LHCN-M2 (cell line): ENCODE measurements at regions not wholly inside any gene's neighbourhood (a gene's known extent, or its start where the extent isn't known, plus 50 kb on each side); places are given as distances from the start of the nearest gene placed in this dataset.
A peak's percentile ranks its signal among the peaks of the same experiment; 100 is the strongest.

Experiments used
- DNase-seq: peaks from one replicate; pipeline ENCODE4 v3.0.0-alpha.2; 2012; ENCODE audit warnings: low read depth

- DNase-seq, result no peak
These were observed 131.2 kb downstream of the SNAPC1 start for GRCh38 chr14:61893371-61893940.

GRCh38 chr14:61894452-61895077, 132.3 kb downstream of the SNAPC1 start:
- DNase-seq, result peak; percentile 63

DNA sequence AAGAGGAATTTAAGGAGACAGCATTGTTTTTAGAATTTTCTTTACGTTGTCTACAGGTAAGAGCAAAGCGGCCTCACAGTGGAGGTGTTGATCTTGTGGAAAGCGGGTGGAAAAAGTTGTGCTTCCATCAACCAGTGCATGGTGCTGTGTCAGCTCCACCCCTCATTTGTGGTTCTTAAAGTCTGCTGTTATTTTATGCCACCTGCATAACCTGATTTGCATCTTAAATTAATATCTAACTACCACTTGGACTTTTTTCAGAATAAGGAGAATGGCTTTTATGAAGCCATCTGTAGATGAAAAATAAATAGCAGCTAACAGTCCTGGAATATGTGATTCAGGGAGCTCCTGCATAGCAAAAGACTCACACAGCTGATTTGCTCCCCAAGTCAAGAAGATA, 135.1 kb downstream of the SNAPC1 start:
- DNase-seq, result no peak

DNA sequence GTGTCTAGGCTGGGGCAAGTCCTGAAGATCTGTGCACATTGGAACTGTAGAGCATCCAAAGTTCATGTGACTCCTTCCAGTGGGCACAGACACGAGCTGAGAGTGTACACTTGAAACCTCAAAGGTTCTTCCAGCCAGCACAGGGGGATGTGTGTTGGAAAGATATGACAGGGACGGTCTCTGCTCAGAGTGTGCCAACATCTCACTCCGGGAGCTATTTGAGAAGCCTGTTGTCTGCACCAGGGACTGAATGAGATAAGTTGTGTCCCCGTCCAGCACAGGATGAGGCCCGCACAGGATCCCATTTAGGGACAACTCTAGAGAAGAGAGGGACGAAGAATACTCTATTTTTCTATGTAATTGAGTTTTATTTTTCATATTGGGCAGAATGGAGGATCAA, 136.3 kb downstream of the SNAPC1 start:
- no peak for DNase-seq

- no peak for DNase-seq
These were observed 137.3 kb downstream of the SNAPC1 start for GRCh38 chr14:61899497-61899896.

- DNase-seq, result no peak
These were observed 142.7 kb downstream of the SNAPC1 start for GRCh38 chr14:61904946-61905345.

GRCh38 chr14:61911574-61911973, 149.4 kb downstream of the SNAPC1 start:
- no peak for DNase-seq

DNA sequence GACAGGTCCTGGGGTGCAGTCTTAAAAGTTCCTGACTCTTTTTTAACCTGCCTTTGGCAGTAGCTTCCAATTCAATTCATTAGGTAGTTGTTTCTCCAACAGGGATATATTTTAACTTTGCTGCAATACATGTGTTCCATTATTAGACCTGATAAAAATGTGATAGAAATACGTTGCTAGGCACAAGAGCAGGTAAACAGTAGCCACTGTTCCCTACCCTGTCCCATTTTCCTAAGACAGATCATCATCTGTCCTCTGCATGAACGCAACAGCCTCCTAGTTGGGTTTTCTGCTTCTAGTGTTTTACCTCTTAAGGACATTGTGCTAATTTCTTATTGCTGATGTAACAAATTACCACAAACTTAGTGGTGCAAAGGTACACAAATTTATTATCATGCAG, 156.8 kb downstream of the SNAPC1 start:
- no peak for DNase-seq

DNA sequence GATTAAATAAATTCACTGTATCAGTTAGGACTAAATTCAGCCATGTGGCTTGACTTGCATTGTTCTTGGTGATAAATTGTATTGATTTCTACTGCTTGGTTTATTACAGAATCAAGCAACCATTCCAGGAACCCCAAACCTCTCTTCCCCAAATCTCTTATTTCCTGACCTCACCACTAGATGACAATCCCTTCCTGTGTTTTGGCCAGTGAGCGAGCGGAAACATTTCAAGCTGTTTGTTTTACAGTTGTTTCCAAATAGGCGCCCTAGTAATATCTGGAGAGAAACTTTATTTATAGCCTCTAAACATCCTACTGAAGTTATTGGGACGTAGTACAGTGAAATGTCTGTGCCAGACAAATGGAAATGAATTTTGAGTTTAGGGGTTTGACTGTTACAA, 161.1 kb downstream of the SNAPC1 start:
- peak; percentile 19 for DNase-seq

DNA sequence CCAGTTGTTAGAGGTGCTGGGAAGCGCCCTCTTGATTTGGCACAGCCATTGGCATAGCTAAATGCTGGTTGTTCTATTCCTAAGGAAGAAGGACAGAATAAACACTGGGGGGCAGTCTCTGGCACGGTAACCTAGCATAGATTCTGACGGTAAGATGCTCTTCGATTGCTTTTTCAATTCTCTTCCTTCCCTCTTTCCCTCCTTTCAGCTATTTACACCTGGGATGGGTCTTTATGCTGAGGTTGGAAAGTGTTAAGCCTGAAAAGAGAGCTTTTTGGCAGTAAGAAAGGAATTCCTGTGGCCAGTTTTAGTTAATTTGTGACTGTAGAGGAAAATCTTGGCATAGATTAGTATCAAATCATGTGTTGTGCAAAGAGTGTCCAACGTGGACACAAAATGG, 162.8 kb downstream of the SNAPC1 start:
- peak; percentile 26 for DNase-seq

- DNase-seq, result no peak
These were observed 163.7 kb downstream of the SNAPC1 start for GRCh38 chr14:61925732-61926435.

DNA sequence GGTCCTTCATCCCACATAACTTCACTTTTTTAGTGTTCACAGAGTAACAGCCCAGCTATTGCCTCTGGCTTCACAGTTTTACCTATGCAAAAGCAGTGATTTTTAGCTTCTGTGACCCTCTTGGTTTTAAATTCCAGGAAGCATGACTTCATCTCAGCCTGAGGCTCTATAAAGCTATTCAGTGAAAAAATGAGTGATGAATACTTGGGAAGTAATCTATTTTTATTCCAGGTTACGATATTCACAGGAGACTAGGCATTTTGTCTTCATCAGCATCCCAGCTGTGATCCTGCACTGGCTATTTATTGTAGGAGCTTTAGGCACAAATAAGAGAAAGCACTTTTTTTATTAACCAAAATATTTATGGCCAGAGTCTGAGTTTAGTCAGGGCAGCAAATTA, 164.8 kb downstream of the SNAPC1 start:
- DNase-seq, result no peak

DNA sequence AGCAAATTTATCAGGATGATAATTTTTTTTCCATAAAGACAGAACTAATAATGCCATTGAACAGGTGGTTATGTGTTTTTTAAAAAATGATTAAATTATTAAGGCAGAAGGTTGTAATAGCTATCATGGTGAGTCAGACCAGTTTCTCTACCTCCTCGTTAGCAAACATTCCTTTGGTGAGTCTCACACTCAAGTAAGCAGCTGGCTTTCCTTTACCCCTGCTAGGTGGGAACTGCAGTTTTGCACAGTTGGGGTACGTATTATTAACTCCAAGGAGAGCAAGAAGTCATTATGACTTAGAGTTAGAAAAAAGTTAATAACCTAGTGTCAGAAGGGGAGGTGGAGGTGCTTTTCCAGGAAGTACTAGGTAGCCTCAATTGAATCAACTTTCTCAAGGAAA, 165.3 kb downstream of the SNAPC1 start:
- peak; percentile 16 for DNase-seq

GRCh38 chr14:61928300-61928699, 166.1 kb downstream of the SNAPC1 start:
- DNase-seq, result no peak

DNA sequence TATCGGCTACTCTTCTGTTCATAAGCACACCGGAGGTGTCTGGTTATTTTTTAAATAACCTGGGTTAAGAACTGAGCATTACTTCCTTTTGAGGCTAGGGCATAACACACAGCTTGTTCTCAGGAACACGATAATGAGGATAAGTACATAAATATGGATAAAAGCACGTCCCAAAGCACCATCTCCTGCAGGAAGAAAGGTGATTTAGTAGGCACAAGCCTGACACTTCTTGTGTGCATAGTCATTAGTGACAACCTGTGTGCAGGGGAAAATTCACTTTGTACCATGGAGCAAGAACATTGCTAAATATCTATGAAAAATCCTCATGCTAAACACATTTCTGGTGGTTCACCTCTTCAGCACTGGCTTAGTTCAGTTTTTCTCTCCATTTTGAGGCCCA, 166.5 kb downstream of the SNAPC1 start:
- DNase-seq, result no peak

- DNase-seq, result no peak
These were observed 167.4 kb downstream of the SNAPC1 start for GRCh38 chr14:61929651-61930050.

DNA sequence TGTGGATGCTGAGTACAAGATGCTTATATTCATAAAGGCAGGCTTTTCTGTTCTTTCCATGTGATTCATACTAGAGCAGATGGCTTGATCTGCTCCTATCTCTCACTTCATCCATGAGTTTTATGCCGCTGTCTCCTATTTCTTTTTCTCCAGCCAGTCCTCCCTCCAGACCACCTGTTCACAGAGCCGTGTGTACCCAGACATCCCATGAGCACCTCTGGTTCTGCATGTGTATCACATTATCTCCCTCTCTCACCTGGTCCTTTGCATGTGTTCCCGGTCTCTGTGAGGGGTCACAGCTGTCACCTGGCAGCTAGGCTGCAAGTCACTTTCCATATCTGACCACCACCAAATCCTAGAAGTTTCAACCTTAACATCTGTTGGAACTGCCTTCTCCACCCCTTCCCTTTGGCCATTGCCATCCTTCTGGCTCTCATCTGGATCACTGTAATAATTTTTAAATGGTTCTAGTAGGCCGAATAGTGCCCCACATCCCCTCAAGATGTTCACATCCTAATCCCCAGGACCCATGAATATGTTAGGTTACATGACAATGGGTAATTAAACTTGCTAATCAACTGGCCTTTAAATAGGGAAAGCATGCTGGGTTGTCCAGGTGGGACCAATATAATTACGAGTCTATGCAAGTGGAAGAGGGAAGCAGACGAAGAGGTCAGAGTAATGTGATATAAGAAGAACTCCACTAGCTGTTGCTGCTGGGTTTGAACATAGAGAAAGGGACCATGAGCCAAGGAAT, 168.1 kb downstream of the SNAPC1 start:
- DNase-seq, result no peak

DNA sequence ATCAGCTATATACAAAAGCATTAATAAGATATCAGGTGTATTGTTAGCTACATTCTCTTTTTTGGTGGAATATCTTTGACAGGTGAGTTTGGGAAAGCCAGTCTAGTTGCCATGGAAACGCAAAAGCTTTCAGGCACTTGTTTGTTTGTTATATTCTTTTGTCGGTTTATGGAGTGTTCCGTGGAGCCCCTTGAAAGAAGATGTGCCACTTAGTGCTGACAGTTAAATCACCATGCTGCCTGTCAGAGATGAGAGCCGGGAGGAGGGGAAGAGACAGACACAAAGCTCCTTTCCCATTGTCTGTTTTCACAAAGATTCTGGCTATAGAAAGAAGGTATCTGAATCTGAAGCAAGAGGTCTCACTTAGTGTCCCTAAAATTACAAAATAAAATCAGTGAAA, 170.8 kb downstream of the SNAPC1 start:
- no peak for DNase-seq

DNA sequence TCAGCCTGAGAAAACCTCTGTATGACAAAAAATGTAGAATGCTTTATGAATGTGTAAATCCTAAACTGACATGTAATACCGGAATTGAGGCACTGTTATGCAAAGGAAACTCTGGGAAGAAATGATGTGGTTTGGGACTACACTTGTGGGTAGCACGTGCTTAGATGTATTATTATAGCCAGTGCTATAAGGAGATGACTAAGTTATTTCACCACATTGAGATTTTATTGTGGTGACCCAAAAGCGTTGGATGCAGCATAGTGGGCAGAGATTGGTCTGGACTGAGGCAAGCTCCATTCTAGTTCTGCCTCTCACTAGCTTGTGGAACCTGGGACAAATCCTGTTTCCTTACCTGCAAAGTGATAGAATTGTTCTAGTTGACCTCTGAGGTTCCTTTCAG, 172.2 kb downstream of the SNAPC1 start:
- peak; percentile 79 for DNase-seq

DNA sequence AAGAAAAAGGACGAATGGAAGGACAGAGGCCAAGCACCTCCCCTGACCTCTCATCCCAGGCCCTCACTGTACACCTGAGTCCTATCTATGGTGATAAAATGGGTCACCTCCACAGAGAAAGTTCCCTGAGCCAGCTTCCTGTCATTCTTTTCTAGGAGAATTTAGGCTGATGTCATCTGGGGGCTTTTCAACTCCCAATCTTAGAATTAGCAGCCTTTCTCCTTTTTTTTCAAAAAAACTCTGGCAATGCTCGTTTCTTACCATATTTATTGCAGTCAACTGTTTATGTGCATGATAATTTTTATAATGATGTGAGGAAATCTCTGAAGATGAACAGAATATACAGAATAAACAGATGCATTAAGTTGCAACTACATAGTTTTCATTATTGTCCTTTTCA, 177.6 kb downstream of the SNAPC1 start:
- DNase-seq, result no peak

GRCh38 chr14:61940666-61941420, 178.6 kb downstream of the SNAPC1 start:
- no peak for DNase-seq
